Body of pancreas (tissue), 4 donors: ENCODE measurements at regions not wholly inside any gene's neighbourhood (a gene's known extent, or its start where the extent isn't known, plus 50 kb on each side); places are given as distances from the start of the nearest gene placed in this dataset.

Experiments
- ATAC-seq: fragments of 150-250 bp; one replicate; pipeline ENCODE4 v1.9.1; 2016
- DNase-seq, 4 donors: peaks; one replicate each; pipeline ENCODE4 v3.0.0-alpha.2; 2019
- H3K27ac ChIP-seq, 4 donors: fragments of 200-600 bp; sonication (generic); 1 replicate in 3 of 4; 2 replicates in 1 of 4; pipeline versions ENCODE4 v1.5.1 to v1.6.1; 2016 to 2019; ENCODE audit warnings: mild to moderate bottlenecking in 1 of 4, mixed read lengths in 1 of 4, moderate library complexity in 1 of 4
- H3K27me3 ChIP-seq, 2 donors: fragments of 200-600 bp; sonication (generic); one replicate each; pipeline ENCODE4 v1.6.0; 2016; ENCODE audit warnings: mild to moderate bottlenecking in 1 of 2
- H3K36me3 ChIP-seq, 2 donors: fragments of 200-600 bp; sonication (generic); replicated peaks in 1 of 2; 2 replicates each; pipeline ENCODE4 v1.5.1; 2016; ENCODE audit warnings: low read depth in 2 of 2; ENCODE audit not compliant: insufficient read depth in 1 of 2
- H3K4me1 ChIP-seq: fragments of 200-600 bp; sonication (generic); one replicate; pipeline ENCODE4 v1.6.0; 2016
- H3K4me3 ChIP-seq, 2 donors: fragments of 200-600 bp; sonication (generic); 1 replicate in 1 of 2; 2 replicates in 1 of 2; pipeline ENCODE4 v1.5.1; 2016 to 2019
- H3K9me3 ChIP-seq, 3 donors: fragments of 200-600 bp; sonication (generic); 1 replicate in 2 of 3; 2 replicates in 1 of 3; pipeline ENCODE4 v1.5.1; 2016
- POLR2A ChIP-seq, 3 donors: fragments of 450-650 bp; IDR thresholded peaks; one replicate each; pipeline ENCODE4 v1.6.1; 2016; ENCODE audit warnings: antibody characterized with exemption in 3 of 3, mild to moderate bottlenecking in 2 of 3
- WGBS, 2 donors: methylation state at CpG; one replicate each; pipeline ENCODE4 v1.1.5; 2017; 5-methylcytosine and 5-hydroxymethylcytosine counted together
- intact Hi-C: fragments of 100-400 bp; cut with DNase I; formaldehyde crosslinking; loops from one replicate; pipeline ENCODE4 v1.15.1; 2023
- TF ChIP-seq, protein P1 (sequence below), 7 experiments: fragments of 450-650 bp in 4 of 7; fragments of 200-600 bp in 3 of 7; sonication (generic) in 3 of 7; IDR thresholded peaks; one replicate each; pipeline ENCODE4 v1.5.1; 2016 to 2019; ENCODE audit warnings: antibody characterized with exemption in 7 of 7

DNA sequence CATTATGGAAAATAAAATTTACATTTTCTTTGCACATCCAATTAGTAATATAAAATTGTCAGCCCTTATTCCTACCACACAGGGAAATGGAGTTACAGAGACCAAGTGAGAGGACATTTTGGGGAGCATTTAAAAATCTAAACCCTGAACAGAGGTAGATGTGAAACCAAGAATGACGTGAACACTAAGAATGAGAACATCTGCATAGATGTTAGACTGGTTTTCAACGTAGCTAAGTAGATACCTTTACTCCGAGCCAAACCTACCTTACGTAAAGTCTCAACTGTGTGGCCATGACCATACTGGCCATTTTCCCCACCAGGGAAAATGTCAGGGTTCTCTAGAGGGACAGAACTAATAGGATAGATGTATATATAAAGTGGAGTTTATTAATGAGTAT, 51.4 kb upstream of the THBS1 start:
- H3K4me3 ChIP-seq = no peak overlapping the region
- no peaks in the 10 kb centered on the region for H3K4me1 ChIP-seq
- TF ChIP-seq, protein P1, sequence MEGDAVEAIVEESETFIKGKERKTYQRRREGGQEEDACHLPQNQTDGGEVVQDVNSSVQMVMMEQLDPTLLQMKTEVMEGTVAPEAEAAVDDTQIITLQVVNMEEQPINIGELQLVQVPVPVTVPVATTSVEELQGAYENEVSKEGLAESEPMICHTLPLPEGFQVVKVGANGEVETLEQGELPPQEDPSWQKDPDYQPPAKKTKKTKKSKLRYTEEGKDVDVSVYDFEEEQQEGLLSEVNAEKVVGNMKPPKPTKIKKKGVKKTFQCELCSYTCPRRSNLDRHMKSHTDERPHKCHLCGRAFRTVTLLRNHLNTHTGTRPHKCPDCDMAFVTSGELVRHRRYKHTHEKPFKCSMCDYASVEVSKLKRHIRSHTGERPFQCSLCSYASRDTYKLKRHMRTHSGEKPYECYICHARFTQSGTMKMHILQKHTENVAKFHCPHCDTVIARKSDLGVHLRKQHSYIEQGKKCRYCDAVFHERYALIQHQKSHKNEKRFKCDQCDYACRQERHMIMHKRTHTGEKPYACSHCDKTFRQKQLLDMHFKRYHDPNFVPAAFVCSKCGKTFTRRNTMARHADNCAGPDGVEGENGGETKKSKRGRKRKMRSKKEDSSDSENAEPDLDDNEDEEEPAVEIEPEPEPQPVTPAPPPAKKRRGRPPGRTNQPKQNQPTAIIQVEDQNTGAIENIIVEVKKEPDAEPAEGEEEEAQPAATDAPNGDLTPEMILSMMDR (IDR thresholded peaks at IDR 0.05) = no peak
- TF ChIP-seq POLR2A (IDR thresholded peaks at IDR 0.05) = no peak
- DNase-seq = no peak
- no peaks in the 10 kb centered on the region for H3K36me3 ChIP-seq
- H3K27me3 ChIP-seq = no peaks in the 10 kb centered on the region
- intact Hi-C loops = no loop called here
- no peak overlapping the region for H3K27ac ChIP-seq
- ATAC-seq = no peak
- 82 to 88% methylated on average over 4 of the region's 4 CpGs for WGBS, 2 donors
- no peaks in the 10 kb centered on the region for H3K9me3 ChIP-seq

GRCh38 chr15:39530480-39531342, 50.2 kb upstream of the THBS1 start:
- no peak overlapping the region for H3K4me3 ChIP-seq
- H3K9me3 ChIP-seq = no peaks in the 10 kb centered on the region
- no peaks in the 10 kb centered on the region for H3K27me3 ChIP-seq
- peak; percentile 35 for ATAC-seq
- WGBS, 2 donors = 71 to 80% methylated on average over 7 of the region's 7 CpGs
- H3K4me1 ChIP-seq = no peaks in the 10 kb centered on the region
- intact Hi-C loops = no loop called here
- H3K27ac ChIP-seq = no peak overlapping the region
- no peaks in the 10 kb centered on the region for H3K36me3 ChIP-seq
- DNase-seq = peak in 1 of 4 donors; percentile 19
- no peak for TF ChIP-seq POLR2A (IDR thresholded peaks at IDR 0.05)
- TF ChIP-seq, protein P1 (IDR thresholded peaks at IDR 0.05) = no peak
